ENCODE measurements at regions not wholly inside any gene's neighbourhood (a gene's known extent, or its start where the extent isn't known, plus 50 kb on each side); places are given as distances from the start of the nearest gene placed in this dataset.

DNA sequence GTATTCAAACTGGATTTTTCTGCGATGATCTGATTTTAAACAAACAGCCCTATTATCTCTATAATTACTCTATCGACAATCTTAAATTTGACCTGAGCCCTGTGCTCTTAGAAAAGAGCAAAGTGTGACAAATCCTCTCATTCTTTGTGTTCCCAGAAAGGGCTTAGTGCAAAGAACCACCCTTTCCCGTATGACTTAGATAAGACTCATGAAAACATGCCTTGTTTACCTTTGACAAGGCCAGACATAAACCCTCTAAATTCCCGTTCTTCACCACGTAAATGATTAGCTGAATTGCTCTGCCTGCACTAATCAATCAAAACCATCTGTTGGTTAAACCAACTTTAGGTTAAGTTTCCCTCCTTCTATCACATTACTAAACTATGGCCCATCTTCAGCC lies 285.7 kb upstream of the SEL1L start:
- intact Hi-C loops (cut with DNase I): no loop called here
- WGBS, 2 donors: 50 to 57% methylated on average over 5 of the region's 5 CpGs
- H3K27ac ChIP-seq (ENCODE audit: low read depth in 1 of 2, low read length in 2 of 2): no peak overlapping the region
- ATAC-seq (ENCODE audit: low FRiP score) (no peak), DNase-seq (no peak)
- no peaks in the 10 kb centered on the region for H3K36me3 ChIP-seq (ENCODE audit: control insufficient read depth in 1 of 2, insufficient read depth in 2 of 2, low read length in 1 of 2)
- no peaks in the 10 kb centered on the region for H3K27me3 ChIP-seq (ENCODE audit: control insufficient read depth in 1 of 2, insufficient read depth in 2 of 2, low read length in 1 of 2)
- H3K4me3 ChIP-seq (ENCODE audit: low read length in 2 of 2): no peak overlapping the region
- no peaks in the 10 kb centered on the region for H3K4me1 ChIP-seq (ENCODE audit: control insufficient read depth in 1 of 2, insufficient read depth in 2 of 2, low read length in 2 of 2)
- no peaks in the 10 kb centered on the region for H3K9me3 ChIP-seq (ENCODE audit: control insufficient read depth, low read length)

DNA sequence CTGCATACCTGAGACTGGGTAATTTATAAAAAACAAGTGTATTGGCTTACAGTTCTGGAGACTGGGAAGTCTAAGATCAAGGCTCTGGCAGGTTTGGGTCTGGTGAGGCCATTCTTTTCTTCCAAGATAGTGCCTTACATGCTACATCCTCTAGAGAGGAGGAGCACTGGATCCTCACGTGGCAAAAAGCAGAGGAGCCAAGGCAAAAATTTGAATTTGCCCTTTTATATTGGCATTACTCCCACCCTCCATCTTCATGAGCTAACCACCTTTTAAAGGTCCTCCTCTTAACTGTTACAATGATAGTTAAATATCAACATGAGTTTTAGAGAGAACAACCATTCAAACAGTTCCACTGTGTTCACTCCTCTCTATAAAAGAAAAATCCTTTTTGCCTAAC lies 286.3 kb upstream of the SEL1L start:
- 67 to 83% methylated on average over 1 of the region's 1 CpG for WGBS, 2 donors
- Histone ChIP-seq H3K36me3 (ENCODE audit: control insufficient read depth in 1 of 2, insufficient read depth in 2 of 2, low read length in 1 of 2) (no peaks in the 10 kb centered on the region), H3K27me3 (ENCODE audit: control insufficient read depth in 1 of 2, insufficient read depth in 2 of 2, low read length in 1 of 2) (no peaks in the 10 kb centered on the region), H3K9me3 (ENCODE audit: control insufficient read depth, low read length) (no peaks in the 10 kb centered on the region), H3K4me3 (ENCODE audit: low read length in 2 of 2) (no peak overlapping the region), H3K27ac (ENCODE audit: low read depth in 1 of 2, low read length in 2 of 2) (no peak overlapping the region), H3K4me1 (ENCODE audit: control insufficient read depth in 1 of 2, insufficient read depth in 2 of 2, low read length in 2 of 2) (no peaks in the 10 kb centered on the region)
- DNase-seq (no peak), ATAC-seq (ENCODE audit: low FRiP score) (no peak)
- intact Hi-C loops (cut with DNase I): no loop called here

- no peaks in the 10 kb centered on the region for H3K27me3 ChIP-seq (ENCODE audit: control insufficient read depth in 1 of 2, insufficient read depth in 2 of 2, low read length in 1 of 2)
- no peaks in the 10 kb centered on the region for H3K9me3 ChIP-seq (ENCODE audit: control insufficient read depth, low read length)
- intact Hi-C loops (cut with DNase I): no loop called here
- H3K4me1 ChIP-seq (ENCODE audit: control insufficient read depth in 1 of 2, insufficient read depth in 2 of 2, low read length in 2 of 2): no peaks in the 10 kb centered on the region
- H3K27ac ChIP-seq (ENCODE audit: low read depth in 1 of 2, low read length in 2 of 2): no peak overlapping the region
- 89% methylated on average over 1 of the region's 1 CpG for WGBS, 2 donors
- H3K36me3 ChIP-seq (ENCODE audit: control insufficient read depth in 1 of 2, insufficient read depth in 2 of 2, low read length in 1 of 2): no peaks in the 10 kb centered on the region
- H3K4me3 ChIP-seq (ENCODE audit: low read length in 2 of 2): no peak overlapping the region
- no peak for DNase-seq
- no peak for ATAC-seq (ENCODE audit: low FRiP score)
Observed at GRCh38 chr14:81826081-81826480, 292.4 kb upstream of the SEL1L start.

DNA sequence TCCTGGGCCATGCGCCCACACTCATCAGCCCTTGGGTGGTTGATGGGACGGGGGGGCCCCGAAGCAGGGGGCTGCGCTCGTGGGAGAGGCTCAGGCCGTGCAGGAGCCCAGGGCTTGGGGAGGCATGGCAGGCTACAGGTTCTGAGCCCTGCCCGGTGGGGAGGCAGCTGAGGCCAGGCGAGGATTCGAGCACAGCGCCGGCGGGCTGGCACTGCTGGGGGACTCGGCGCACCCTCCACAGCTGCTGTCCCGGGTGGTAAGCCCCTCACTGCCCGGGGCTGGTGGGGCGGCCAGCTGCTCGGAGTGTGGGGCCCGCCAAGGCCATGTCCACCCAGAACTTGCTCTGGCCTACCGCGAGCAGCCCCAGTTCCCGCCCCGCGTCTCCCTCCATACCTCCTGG lies 295.8 kb upstream of the SEL1L start:
- no peaks in the 10 kb centered on the region for H3K4me1 ChIP-seq (ENCODE audit: control insufficient read depth in 1 of 2, insufficient read depth in 2 of 2, low read length in 2 of 2)
- H3K27me3 ChIP-seq (ENCODE audit: control insufficient read depth in 1 of 2, insufficient read depth in 2 of 2, low read length in 1 of 2): no peaks in the 10 kb centered on the region
- WGBS, 2 donors: 94% methylated on average over 24 of the region's 24 CpGs
- DNase-seq (peak in 1 of 2 donors; percentile 38), ATAC-seq (ENCODE audit: low FRiP score) (no peak)
- H3K4me3 ChIP-seq (ENCODE audit: low read length in 2 of 2): no peak overlapping the region
- intact Hi-C loops (cut with DNase I): no loop called here
- no peak overlapping the region for H3K27ac ChIP-seq (ENCODE audit: low read depth in 1 of 2, low read length in 2 of 2)
- peaks cover under 1% of the 10 kb centered on the region for H3K9me3 ChIP-seq (ENCODE audit: control insufficient read depth, low read length)
- H3K36me3 ChIP-seq (ENCODE audit: control insufficient read depth in 1 of 2, insufficient read depth in 2 of 2, low read length in 1 of 2): no peaks in the 10 kb centered on the region

- H3K27me3 ChIP-seq (ENCODE audit: control insufficient read depth in 1 of 2, insufficient read depth in 2 of 2, low read length in 1 of 2): no peaks in the 10 kb centered on the region
- WGBS, 2 donors: 44 to 45% methylated on average over 4 of the region's 4 CpGs
- intact Hi-C loops (cut with DNase I): no loop called here
- no peak overlapping the region for H3K4me3 ChIP-seq (ENCODE audit: low read length in 2 of 2)
- peak in 1 of 2 donors; percentile 50 for DNase-seq
- no peak overlapping the region for H3K27ac ChIP-seq (ENCODE audit: low read depth in 1 of 2, low read length in 2 of 2)
- H3K36me3 ChIP-seq (ENCODE audit: control insufficient read depth in 1 of 2, insufficient read depth in 2 of 2, low read length in 1 of 2): no peaks in the 10 kb centered on the region
- peaks cover 3% of the 10 kb centered on the region for H3K9me3 ChIP-seq (ENCODE audit: control insufficient read depth, low read length)
- ATAC-seq (ENCODE audit: low FRiP score): peak; percentile 70
- H3K4me1 ChIP-seq (ENCODE audit: control insufficient read depth in 1 of 2, insufficient read depth in 2 of 2, low read length in 2 of 2): no peaks in the 10 kb centered on the region
Observed at GRCh38 chr14:81831128-81831820, 297.6 kb upstream of the SEL1L start.

GRCh38 chr14:81834308-81834707 lies 300.7 kb upstream of the SEL1L start:
- 41 to 63% methylated on average over 1 of the region's 1 CpG for WGBS, 2 donors
- Histone ChIP-seq H3K27me3 (ENCODE audit: control insufficient read depth in 1 of 2, insufficient read depth in 2 of 2, low read length in 1 of 2) (no peaks in the 10 kb centered on the region), H3K4me3 (ENCODE audit: low read length in 2 of 2) (no peak overlapping the region), H3K4me1 (ENCODE audit: control insufficient read depth in 1 of 2, insufficient read depth in 2 of 2, low read length in 2 of 2) (no peaks in the 10 kb centered on the region), H3K27ac (ENCODE audit: low read depth in 1 of 2, low read length in 2 of 2) (no peak overlapping the region), H3K9me3 (ENCODE audit: control insufficient read depth, low read length) (peaks cover 3% of the 10 kb centered on the region), H3K36me3 (ENCODE audit: control insufficient read depth in 1 of 2, insufficient read depth in 2 of 2, low read length in 1 of 2) (no peaks in the 10 kb centered on the region)
- ATAC-seq (ENCODE audit: low FRiP score) (no peak), DNase-seq (no peak)
- intact Hi-C loops (cut with DNase I): no loop called here

- ATAC-seq (ENCODE audit: low FRiP score): no peak
Observed at GRCh38 chr14:81837304-81837703, 303.7 kb upstream of the SEL1L start.

DNA sequence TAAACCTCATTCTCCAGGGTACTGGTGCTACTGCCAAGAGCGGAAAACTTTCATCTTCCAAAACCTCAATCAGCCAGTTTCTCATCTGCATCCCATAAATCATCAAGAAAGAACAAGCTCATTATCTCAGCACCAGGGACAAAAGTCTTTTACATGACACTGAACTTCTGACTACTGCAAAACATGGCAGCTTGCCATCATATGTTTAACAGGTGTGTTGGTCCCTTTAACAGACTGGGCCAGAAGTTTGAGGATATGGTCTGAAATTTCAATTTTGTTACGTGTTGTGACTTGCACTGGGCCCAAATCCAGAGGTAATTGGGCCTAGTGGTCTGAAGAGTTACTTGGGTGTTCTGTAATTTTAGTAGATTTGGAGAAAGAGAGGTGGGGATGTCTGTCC lies 305.4 kb upstream of the SEL1L start:
- H3K4me3 ChIP-seq (ENCODE audit: low read length in 2 of 2): no peak overlapping the region
- no peaks in the 10 kb centered on the region for H3K4me1 ChIP-seq (ENCODE audit: control insufficient read depth in 1 of 2, insufficient read depth in 2 of 2, low read length in 2 of 2)
- no peaks in the 10 kb centered on the region for H3K27me3 ChIP-seq (ENCODE audit: control insufficient read depth in 1 of 2, insufficient read depth in 2 of 2, low read length in 1 of 2)
- peaks cover 3% of the 10 kb centered on the region for H3K9me3 ChIP-seq (ENCODE audit: control insufficient read depth, low read length)
- 66 to 72% methylated on average over 2 of the region's 2 CpGs for WGBS, 2 donors
- DNase-seq (no peak), ATAC-seq (ENCODE audit: low FRiP score) (no peak)
- H3K27ac ChIP-seq (ENCODE audit: low read depth in 1 of 2, low read length in 2 of 2): no peak overlapping the region
- H3K36me3 ChIP-seq (ENCODE audit: control insufficient read depth in 1 of 2, insufficient read depth in 2 of 2, low read length in 1 of 2): no peaks in the 10 kb centered on the region
- intact Hi-C loops (cut with DNase I): no loop called here

More at GRCh38 chr14:81837304-81837703, 303.7 kb upstream of the SEL1L start:
- H3K4me1 ChIP-seq (ENCODE audit: control insufficient read depth in 1 of 2, insufficient read depth in 2 of 2, low read length in 2 of 2): no peaks in the 10 kb centered on the region
- H3K9me3 ChIP-seq (ENCODE audit: control insufficient read depth, low read length): peaks cover 3% of the 10 kb centered on the region
- H3K4me3 ChIP-seq (ENCODE audit: low read length in 2 of 2): no peak overlapping the region
- DNase-seq: no peak
- H3K27ac ChIP-seq (ENCODE audit: low read depth in 1 of 2, low read length in 2 of 2): no peak overlapping the region
- no peaks in the 10 kb centered on the region for H3K36me3 ChIP-seq (ENCODE audit: control insufficient read depth in 1 of 2, insufficient read depth in 2 of 2, low read length in 1 of 2)
- intact Hi-C loops (cut with DNase I): no loop called here
- WGBS, 2 donors: 89 to 93% methylated on average over 4 of the region's 4 CpGs
- H3K27me3 ChIP-seq (ENCODE audit: control insufficient read depth in 1 of 2, insufficient read depth in 2 of 2, low read length in 1 of 2): no peaks in the 10 kb centered on the region

DNA sequence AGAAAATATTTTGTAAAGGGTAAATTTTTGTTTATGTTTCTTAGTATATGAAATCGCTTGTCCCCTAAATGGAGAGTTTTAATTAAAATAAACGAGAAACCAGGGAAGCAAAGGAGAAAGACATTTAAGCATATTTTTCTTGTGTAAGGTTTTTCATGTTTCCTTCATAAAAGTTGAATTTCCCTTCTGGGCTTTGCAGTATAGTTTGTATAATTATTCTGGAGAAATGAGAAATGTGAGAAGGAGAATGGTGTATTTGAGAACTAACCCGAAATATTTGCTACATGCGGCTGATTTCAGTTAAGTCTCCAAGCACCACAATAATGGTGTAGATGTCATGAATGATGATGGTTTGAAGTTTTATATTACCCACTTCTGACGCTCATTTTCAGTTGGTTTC lies 307.7 kb upstream of the SEL1L start:
- Histone ChIP-seq H3K36me3 (ENCODE audit: control insufficient read depth in 1 of 2, insufficient read depth in 2 of 2, low read length in 1 of 2) (no peaks in the 10 kb centered on the region), H3K9me3 (ENCODE audit: control insufficient read depth, low read length) (no peaks in the 10 kb centered on the region), H3K4me3 (ENCODE audit: low read length in 2 of 2) (no peak overlapping the region), H3K27me3 (ENCODE audit: control insufficient read depth in 1 of 2, insufficient read depth in 2 of 2, low read length in 1 of 2) (no peaks in the 10 kb centered on the region), H3K4me1 (ENCODE audit: control insufficient read depth in 1 of 2, insufficient read depth in 2 of 2, low read length in 2 of 2) (no peaks in the 10 kb centered on the region), H3K27ac (ENCODE audit: low read depth in 1 of 2, low read length in 2 of 2) (no peak overlapping the region)
- intact Hi-C loops (cut with DNase I): no loop called here
- DNase-seq (no peak), ATAC-seq (ENCODE audit: low FRiP score) (no peak)
- WGBS, 2 donors: 79 to 89% methylated on average over 5 of the region's 5 CpGs

Measured in aorta (tissue), 5 donors.